Psoas muscle (tissue), 7 donors: ENCODE measurements at regions not wholly inside any gene's neighbourhood (a gene's known extent, or its start where the extent isn't known, plus 50 kb on each side); places are given as distances from the start of the nearest gene placed in this dataset.
"Not testable (repeated sequence)": the region's sequence is repeated elsewhere in the genome, so short reads cannot be mapped to it uniquely, and the experiment has no call there.

Experiments used
- ATAC-seq, 4 donors: fragments of 200-7000 bp; cut with Tn5 transposase; one replicate each; pipeline ENCODE4 v1.9.1; 2020; ENCODE audit warnings: moderate library complexity in 3 of 4, mild to moderate bottlenecking in 2 of 4
- DNase-seq, 2 donors: peaks; one replicate each; pipeline ENCODE4 v3.0.0-alpha.2; 2020
- H3K27ac ChIP-seq: fragments of 200-600 bp; one replicate; pipeline ENCODE4 v1.8.0; 2022
- H3K27me3 ChIP-seq, 3 donors: fragments of 200-600 bp in 1 of 3; one replicate each; pipeline versions ENCODE4 v1.6.1 to v1.8.0; 2013 to 2022; ENCODE audit warnings: low read length in 2 of 3, mild to moderate bottlenecking in 2 of 3, moderate library complexity in 1 of 3; ENCODE audit not compliant: insufficient read depth in 3 of 3
- H3K36me3 ChIP-seq, 2 donors: fragments of 200-600 bp in 1 of 2; one replicate each; pipeline versions ENCODE4 v1.6.1 to v1.8.0; 2013 to 2022; ENCODE audit warnings: low read depth in 1 of 2, mild to moderate bottlenecking in 1 of 2, moderate library complexity in 1 of 2; ENCODE audit not compliant: insufficient read depth in 1 of 2
- H3K4me1 ChIP-seq: fragments of 200-600 bp; one replicate; pipeline ENCODE4 v1.8.0; 2022
- H3K4me3 ChIP-seq: fragments of 200-600 bp; one replicate; pipeline ENCODE4 v1.8.0; 2022; ENCODE audit warnings: mild to moderate bottlenecking
- H3K9me3 ChIP-seq: fragments of 200-600 bp; one replicate; pipeline ENCODE4 v1.8.0; 2022
- WGBS, 3 donors: extraction: QIAGEN DNeasy Blood & Tissue Kit; methylation state at CpG; one replicate each; pipeline versions ENCODE4 v1.1.6 to v1.1.7; 2013; 5-methylcytosine and 5-hydroxymethylcytosine counted together
- intact Hi-C, 2 donors: fragments of 100-400 bp; cut with DNase I; formaldehyde crosslinking; loops; one replicate each; pipeline versions ENCODE4 v1.11.0 to v1.14.2; 2022
- TF ChIP-seq, protein P1 (sequence below): fragments of 200-600 bp; IDR thresholded peaks from one replicate; pipeline ENCODE4 v1.8.0; 2022; ENCODE audit warnings: antibody characterized with exemption
- donor health status: healthy with polysubstance abuse.
- donor health status: DM: no; HTN: no; CAD: no; lungs with moderate emphysema.
- donor health status: Bipolar disorder and iron deficiency.
- donor health status: healthy.
- donor health status: DM: yes; HTN: yes; CAD: no.
- donor health status: DM: no; HTN: no; CAD: no.
- donor health status: DM: yes; HTN: yes; CAD: no.

DNA sequence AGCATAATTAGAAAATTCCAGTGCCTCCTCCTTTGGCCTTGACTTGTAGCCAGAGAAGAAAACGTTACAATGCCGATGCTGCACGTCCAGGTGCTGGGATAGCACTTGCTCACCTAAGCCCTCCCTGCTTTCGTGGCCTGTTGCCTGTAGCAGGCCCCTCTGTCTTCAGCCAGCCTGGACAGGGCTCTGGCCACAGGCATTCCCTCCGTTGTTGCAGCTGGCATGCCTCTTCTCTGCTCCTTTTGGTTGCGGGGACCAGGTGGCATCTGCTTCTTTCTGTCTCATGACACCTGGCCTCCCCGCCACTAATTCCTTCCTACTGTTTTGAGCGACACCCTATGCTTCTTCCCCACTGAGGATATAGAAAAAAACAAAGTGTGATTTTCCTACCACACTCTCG is 54.6 kb upstream of the MORC3 start:
- TF ChIP-seq, protein P1, sequence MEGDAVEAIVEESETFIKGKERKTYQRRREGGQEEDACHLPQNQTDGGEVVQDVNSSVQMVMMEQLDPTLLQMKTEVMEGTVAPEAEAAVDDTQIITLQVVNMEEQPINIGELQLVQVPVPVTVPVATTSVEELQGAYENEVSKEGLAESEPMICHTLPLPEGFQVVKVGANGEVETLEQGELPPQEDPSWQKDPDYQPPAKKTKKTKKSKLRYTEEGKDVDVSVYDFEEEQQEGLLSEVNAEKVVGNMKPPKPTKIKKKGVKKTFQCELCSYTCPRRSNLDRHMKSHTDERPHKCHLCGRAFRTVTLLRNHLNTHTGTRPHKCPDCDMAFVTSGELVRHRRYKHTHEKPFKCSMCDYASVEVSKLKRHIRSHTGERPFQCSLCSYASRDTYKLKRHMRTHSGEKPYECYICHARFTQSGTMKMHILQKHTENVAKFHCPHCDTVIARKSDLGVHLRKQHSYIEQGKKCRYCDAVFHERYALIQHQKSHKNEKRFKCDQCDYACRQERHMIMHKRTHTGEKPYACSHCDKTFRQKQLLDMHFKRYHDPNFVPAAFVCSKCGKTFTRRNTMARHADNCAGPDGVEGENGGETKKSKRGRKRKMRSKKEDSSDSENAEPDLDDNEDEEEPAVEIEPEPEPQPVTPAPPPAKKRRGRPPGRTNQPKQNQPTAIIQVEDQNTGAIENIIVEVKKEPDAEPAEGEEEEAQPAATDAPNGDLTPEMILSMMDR, result no peak
- Histone ChIP-seq H3K27ac (no peak overlapping the region), H3K4me3 (no peak overlapping the region), H3K27me3 (no peaks in the 10 kb centered on the region), H3K36me3 (peaks cover 0 to 50% of the 10 kb centered on the region in 2 donors), H3K4me1 (no peaks in the 10 kb centered on the region), H3K9me3 (no peaks in the 10 kb centered on the region)
- DNase-seq (no peak), ATAC-seq (no peak)
- WGBS, 3 donors, result 82 to 93% (median 86%) methylated on average over 9 of the region's 9 CpGs
- intact Hi-C loops, result loop anchor here in 1 of 2 donors (10.0 kb wide), 1 partner anchor 69 kb away; no protein-coding TSS in a partner anchor

DNA sequence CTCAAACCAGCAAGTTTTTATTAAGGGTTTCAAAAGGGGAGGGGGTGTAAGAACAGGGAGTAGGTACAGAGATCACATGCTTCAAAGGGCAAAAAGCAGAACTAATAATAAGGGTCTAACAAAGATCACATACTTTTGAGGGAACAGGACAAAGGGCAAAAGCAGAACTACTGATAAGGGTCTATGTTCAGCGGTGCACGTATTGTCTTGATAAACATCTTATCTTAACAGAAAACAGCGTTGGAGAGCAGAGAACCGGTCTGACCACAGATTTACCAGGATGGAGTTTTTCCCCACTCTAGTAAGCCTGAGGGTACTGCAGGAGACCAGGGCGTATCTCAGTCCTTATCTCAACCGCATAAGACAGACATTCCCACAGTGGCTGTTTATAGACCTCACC is 52.2 kb upstream of the MORC3 start:
- H3K27ac ChIP-seq, DNase-seq, H3K9me3 ChIP-seq, ATAC-seq, H3K27me3 ChIP-seq, H3K4me1 ChIP-seq, H3K4me3 ChIP-seq: not testable (repeated sequence)
- intact Hi-C loops, result loop anchor here in 1 of 2 donors (10.0 kb wide), 1 partner anchor 67 kb away; no protein-coding TSS in a partner anchor
- H3K36me3 ChIP-seq, result peaks cover 0 to 44% of the 10 kb centered on the region in 2 donors
- 92 to 95% (median 94%) methylated on average over 6 of the region's 6 CpGs for WGBS, 3 donors

DNA sequence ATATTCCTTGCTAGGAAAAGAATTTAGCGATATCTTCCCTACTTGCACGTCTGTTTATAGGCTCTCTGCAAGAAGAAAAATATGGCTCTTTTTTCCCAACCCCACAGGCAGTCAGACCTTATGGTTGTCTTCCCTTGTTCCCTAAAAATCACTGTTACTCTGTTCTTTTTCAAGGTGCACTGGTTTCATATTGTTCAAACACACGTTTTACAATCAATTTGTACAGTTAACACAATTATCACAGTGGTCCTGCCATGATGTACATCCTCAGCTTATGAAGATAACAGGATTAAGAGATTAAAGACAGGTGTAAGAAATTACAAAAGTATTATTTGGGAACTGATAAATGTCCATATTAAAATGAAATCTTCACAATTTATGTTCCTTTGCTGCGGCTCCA is 51.7 kb upstream of the MORC3 start:
- intact Hi-C loops, result loop anchor here in 1 of 2 donors (10.0 kb wide), 1 partner anchor 67 kb away; no protein-coding TSS in a partner anchor
- not testable (repeated sequence) for H3K4me3 ChIP-seq, H3K9me3 ChIP-seq, DNase-seq, H3K27ac ChIP-seq, H3K27me3 ChIP-seq, H3K4me1 ChIP-seq, ATAC-seq
- H3K36me3 ChIP-seq, result peaks cover 0 to 42% of the 10 kb centered on the region in 2 donors
- 91 to 94% (median 92%) methylated on average over 4 of the region's 4 CpGs for WGBS, 3 donors
